OCI-LY7 (cell line): ENCODE measurements at regions not wholly inside any gene's neighbourhood (a gene's known extent, or its start where the extent isn't known, plus 50 kb on each side); places are given as distances from the start of the nearest gene placed in this dataset.

ENCODE experiments used
- CTCF ChIP-seq: fragments of 200-600 bp; sonication (generic); conservative IDR thresholded peaks from 2 replicates; pipeline ENCODE4 v1.5.1; 2014; ENCODE audit warnings: mild to moderate bottlenecking, antibody characterized with exemption, low read length, moderate library complexity, mixed read lengths
- EZH2phosphoT487 ChIP-seq: fragments of 200-600 bp; sonication (generic); IDR thresholded peaks from 2 replicates; pipeline ENCODE4 v1.6.1; 2018; ENCODE audit warnings: low read depth, borderline replicate concordance, mild to moderate bottlenecking, mixed run types, antibody characterized with exemption, low read length, moderate library complexity, mixed read lengths

GRCh38 chr14:51342226-51342625 lies 102.2 kb downstream of the TMX1 start:
- no peak for TF ChIP-seq CTCF
- TF ChIP-seq EZH2phosphoT487 = no peak
